ENCODE measurements at regions not wholly inside any gene's neighbourhood (a gene's known extent, or its start where the extent isn't known, plus 50 kb on each side); places are given as distances from the start of the nearest gene placed in this dataset.

- Mint-ChIP-seq H3K4me3 (ENCODE audit: low read depth, unreplicated experiment) (no peak overlapping the region), H3K27me3 (ENCODE audit: unreplicated experiment) (no peaks in the 10 kb centered on the region), H3K4me1 (ENCODE audit: low read depth, unreplicated experiment) (no peaks in the 10 kb centered on the region), H3K36me3 (ENCODE audit: insufficient read depth, unreplicated experiment) (no peaks in the 10 kb centered on the region), H3K9me3 (ENCODE audit: low read depth, unreplicated experiment) (no peaks in the 10 kb centered on the region), H3K27ac (ENCODE audit: unreplicated experiment) (no peak overlapping the region)
- intact Hi-C loops (cut with micrococcal nuclease; ENCODE audit: unreplicated experiment): no loop called here
- TF ChIP-seq CTCF (IDR thresholded peaks at IDR 0.05; ENCODE audit: unreplicated experiment): no peak
- BruUV-seq (replicated peaks): no TSS peak
- no peak for DNase-seq
- CTCF ChIA-PET: no interaction called here
These were observed 157.8 kb upstream of the TNC start for GRCh38 chr9:115275753-115276152.

- intact Hi-C loops (cut with micrococcal nuclease; ENCODE audit: unreplicated experiment): no loop called here
- CTCF ChIA-PET: interaction anchor here (1.6 kb wide), 1 partner anchor 16 kb away, joined by 3 read pairs; no protein-coding TSS in a partner anchor
- Mint-ChIP-seq H3K27me3 (ENCODE audit: unreplicated experiment) (no peaks in the 10 kb centered on the region), H3K27ac (ENCODE audit: unreplicated experiment) (no peak overlapping the region), H3K36me3 (ENCODE audit: insufficient read depth, unreplicated experiment) (no peaks in the 10 kb centered on the region), H3K4me1 (ENCODE audit: low read depth, unreplicated experiment) (no peaks in the 10 kb centered on the region), H3K4me3 (ENCODE audit: low read depth, unreplicated experiment) (no peak overlapping the region), H3K9me3 (ENCODE audit: low read depth, unreplicated experiment) (no peaks in the 10 kb centered on the region)
- BruUV-seq (replicated peaks): no TSS peak
- DNase-seq: no peak
- no peak for TF ChIP-seq CTCF (IDR thresholded peaks at IDR 0.05; ENCODE audit: unreplicated experiment)
These were observed 158.7 kb upstream of the TNC start for GRCh38 chr9:115276621-115277020.

- Mint-ChIP-seq H3K9me3 (ENCODE audit: low read depth, unreplicated experiment) (no peaks in the 10 kb centered on the region), H3K36me3 (ENCODE audit: insufficient read depth, unreplicated experiment) (no peaks in the 10 kb centered on the region), H3K27me3 (ENCODE audit: unreplicated experiment) (no peaks in the 10 kb centered on the region), H3K4me1 (ENCODE audit: low read depth, unreplicated experiment) (no peaks in the 10 kb centered on the region), H3K27ac (ENCODE audit: unreplicated experiment) (no peak overlapping the region), H3K4me3 (ENCODE audit: low read depth, unreplicated experiment) (no peak overlapping the region)
- intact Hi-C loops (cut with micrococcal nuclease; ENCODE audit: unreplicated experiment): no loop called here
- CTCF ChIA-PET: interaction anchor here (1.6 kb wide), 1 partner anchor 15 kb away, joined by 3 read pairs; no protein-coding TSS in a partner anchor
- TF ChIP-seq CTCF (IDR thresholded peaks at IDR 0.05; ENCODE audit: unreplicated experiment): no peak
- DNase-seq: no peak
- no TSS peak for BruUV-seq (replicated peaks)
These were observed 159.3 kb upstream of the TNC start for GRCh38 chr9:115277301-115277700.

GRCh38 chr9:115278326-115279035, 160.5 kb upstream of the TNC start:
- CTCF ChIA-PET: no interaction called here
- H3K27ac Mint-ChIP-seq (ENCODE audit: unreplicated experiment): no peak overlapping the region
- no peak for DNase-seq
- no peaks in the 10 kb centered on the region for H3K9me3 Mint-ChIP-seq (ENCODE audit: low read depth, unreplicated experiment)
- TF ChIP-seq CTCF (IDR thresholded peaks at IDR 0.05; ENCODE audit: unreplicated experiment): no peak
- H3K4me3 Mint-ChIP-seq (ENCODE audit: low read depth, unreplicated experiment): no peak overlapping the region
- intact Hi-C loops (cut with micrococcal nuclease; ENCODE audit: unreplicated experiment): no loop called here
- H3K27me3 Mint-ChIP-seq (ENCODE audit: unreplicated experiment): no peaks in the 10 kb centered on the region
- BruUV-seq (replicated peaks): no TSS peak
- no peaks in the 10 kb centered on the region for H3K36me3 Mint-ChIP-seq (ENCODE audit: insufficient read depth, unreplicated experiment)
- no peaks in the 10 kb centered on the region for H3K4me1 Mint-ChIP-seq (ENCODE audit: low read depth, unreplicated experiment)

Measured in Calu3 (cell line).